ENCODE measurements at regions not wholly inside any gene's neighbourhood (a gene's known extent, or its start where the extent isn't known, plus 50 kb on each side); places are given as distances from the start of the nearest gene placed in this dataset.

- TF ChIP-seq, protein P1, sequence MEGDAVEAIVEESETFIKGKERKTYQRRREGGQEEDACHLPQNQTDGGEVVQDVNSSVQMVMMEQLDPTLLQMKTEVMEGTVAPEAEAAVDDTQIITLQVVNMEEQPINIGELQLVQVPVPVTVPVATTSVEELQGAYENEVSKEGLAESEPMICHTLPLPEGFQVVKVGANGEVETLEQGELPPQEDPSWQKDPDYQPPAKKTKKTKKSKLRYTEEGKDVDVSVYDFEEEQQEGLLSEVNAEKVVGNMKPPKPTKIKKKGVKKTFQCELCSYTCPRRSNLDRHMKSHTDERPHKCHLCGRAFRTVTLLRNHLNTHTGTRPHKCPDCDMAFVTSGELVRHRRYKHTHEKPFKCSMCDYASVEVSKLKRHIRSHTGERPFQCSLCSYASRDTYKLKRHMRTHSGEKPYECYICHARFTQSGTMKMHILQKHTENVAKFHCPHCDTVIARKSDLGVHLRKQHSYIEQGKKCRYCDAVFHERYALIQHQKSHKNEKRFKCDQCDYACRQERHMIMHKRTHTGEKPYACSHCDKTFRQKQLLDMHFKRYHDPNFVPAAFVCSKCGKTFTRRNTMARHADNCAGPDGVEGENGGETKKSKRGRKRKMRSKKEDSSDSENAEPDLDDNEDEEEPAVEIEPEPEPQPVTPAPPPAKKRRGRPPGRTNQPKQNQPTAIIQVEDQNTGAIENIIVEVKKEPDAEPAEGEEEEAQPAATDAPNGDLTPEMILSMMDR (IDR thresholded peaks at IDR 0.05; ENCODE audit: low read length): no peak
- no peak for TF ChIP-seq EZH2phosphoT487 (IDR thresholded peaks at IDR 0.05; ENCODE audit: low read length)
- no peak for TF ChIP-seq EZH2 (optimal IDR thresholded peaks at IDR 0.05; ENCODE audit: low read depth, low read length)
Observed at GRCh38 chr2:236895497-236895896, 190.2 kb upstream of the COPS8 start.
